ENCODE measurements at regions not wholly inside any gene's neighbourhood (a gene's known extent, or its start where the extent isn't known, plus 50 kb on each side); places are given as distances from the start of the nearest gene placed in this dataset.

- TF ChIP-seq ZNF274 (IDR thresholded peaks at IDR 0.05; ENCODE audit: low read depth, low read length) (no peak), SP1 (IDR thresholded peaks at IDR 0.05; ENCODE audit: low read depth) (no peak)
Observed at GRCh38 chr7:16998481-16999051, 116.8 kb upstream of the AGR3 start (continued).

GRCh38 chr7:16999541-17000267, 117.9 kb upstream of the AGR3 start:
- intact Hi-C loops (cut with micrococcal nuclease): no loop called here
- ChIA-PET CTCF (interaction anchor here (1.3 kb wide), 1 partner anchor 10 kb away, joined by 3 read pairs; no protein-coding TSS in a partner anchor), POLR2A (no interaction called here), RAD21 (ENCODE audit: low non-redundant PET in 1 of 2, low total read pairs in 2 of 2, uncharacterized antibody in 2 of 2, unreplicated experiment in 2 of 2) (no interaction called here)
- no TSS peak for BruUV-seq (replicated peaks)
- DNase-seq (ENCODE audit: low read depth, low spot score) (no peak), ATAC-seq (no peak)
- no peaks in the 10 kb centered on the region for H3K27me3 ChIP-seq (ENCODE audit: insufficient read depth, low read length)
- H3K4me2 ChIP-seq (ENCODE audit: low read length): no peak overlapping the region
- no peak overlapping the region for H2AFZ ChIP-seq (ENCODE audit: low read depth, low read length, poor library complexity, severe bottlenecking)
- H3K36me3 ChIP-seq (ENCODE audit: control insufficient read depth in 1 of 2, insufficient read depth in 2 of 2, low read length in 2 of 2): no peaks in the 10 kb centered on the region
- H3K9me2 ChIP-seq (ENCODE audit: insufficient read depth): no peaks in the 10 kb centered on the region
- no peak overlapping the region for H3K27ac ChIP-seq (ENCODE audit: low read depth, low read length)
- no peaks in the 10 kb centered on the region for H4K20me1 ChIP-seq (ENCODE audit: insufficient read depth)
- TF ChIP-seq ELF1 (IDR thresholded peaks at IDR 0.05; ENCODE audit: borderline replicate concordance, low read depth): no peak
- no peak for TF ChIP-seq EGR1 (IDR thresholded peaks at IDR 0.05; ENCODE audit: low read depth)
- TF ChIP-seq ATF3 (IDR thresholded peaks at IDR 0.05): no peak
- no peak for TF ChIP-seq ZFX (IDR thresholded peaks at IDR 0.05)
- TF ChIP-seq TCF7L2 (IDR thresholded peaks at IDR 0.05; ENCODE audit: borderline replicate concordance, extremely low read depth, insufficient read depth, insufficient read length): no peak
- TF ChIP-seq CBX3 (IDR thresholded peaks at IDR 0.05; ENCODE audit: low read depth): no peak
- no peak for TF ChIP-seq REST (IDR thresholded peaks at IDR 0.05; ENCODE audit: low read depth)
- TF ChIP-seq FOSL1 (IDR thresholded peaks at IDR 0.05; ENCODE audit: low read depth): no peak
- no peak for TF ChIP-seq EZH2phosphoT487 (IDR thresholded peaks at IDR 0.05; ENCODE audit: borderline replicate concordance)
- TF ChIP-seq POLR2A (IDR thresholded peaks at IDR 0.05; ENCODE audit: borderline replicate concordance, extremely low read depth, insufficient read depth, insufficient read length): no peak
- no peaks in the 10 kb centered on the region for H3K9me3 ChIP-seq (ENCODE audit: control insufficient read depth in 1 of 2, insufficient read depth in 1 of 2, low read depth in 1 of 2, low read length in 2 of 2)
- no peak overlapping the region for H3K9ac ChIP-seq (ENCODE audit: low read length)
- no peaks in the 10 kb centered on the region for H3K4me1 ChIP-seq (ENCODE audit: control insufficient read depth in 1 of 2, insufficient read depth in 2 of 2, low read length in 2 of 2)
- no peak overlapping the region for H3K4me3 ChIP-seq (replicated peaks in 1 of 2; ENCODE audit: low read depth in 1 of 2, low read length in 2 of 2)
- H3K79me2 ChIP-seq (ENCODE audit: insufficient read depth, low read length): no peaks in the 10 kb centered on the region

Measured in HCT116 (cell line).